Sigmoid colon (tissue), 6 donors: ENCODE measurements at regions not wholly inside any gene's neighbourhood (a gene's known extent, or its start where the extent isn't known, plus 50 kb on each side); places are given as distances from the start of the nearest gene placed in this dataset.

Experiments used
- DNase-seq: peaks from one replicate; pipeline ENCODE4 v3.0.0-alpha.2; 2019
- H3K27ac ChIP-seq, 4 donors: fragments of 200-600 bp; sonication (generic); one replicate each; pipeline ENCODE4 v1.5.1; 2016 to 2019; ENCODE audit warnings: mild to moderate bottlenecking in 1 of 4
- H3K27me3 ChIP-seq, 3 donors: fragments of 200-600 bp; sonication (generic); one replicate each; pipeline ENCODE4 v1.5.1; 2019; ENCODE audit warnings: mild to moderate bottlenecking in 1 of 3
- H3K36me3 ChIP-seq, 4 donors: fragments of 200-600 bp; sonication (generic); one replicate each; pipeline ENCODE4 v1.5.1; 2016 to 2019
- H3K4me1 ChIP-seq, 4 donors: fragments of 200-600 bp; sonication (generic); one replicate each; pipeline ENCODE4 v1.5.1; 2017 to 2019
- H3K4me3 ChIP-seq, 4 donors: fragments of 200-600 bp; sonication (generic); one replicate each; pipeline ENCODE4 v1.5.1; 2017 to 2019; ENCODE audit warnings: mild to moderate bottlenecking in 2 of 4, moderate library complexity in 1 of 4
- H3K9me3 ChIP-seq, 4 donors: fragments of 200-600 bp in 3 of 4; sonication (generic) in 3 of 4; one replicate each; pipeline versions ENCODE4 v1.5.1 to v1.6.1; 2013 to 2019
- CTCF ChIP-seq, 4 experiments: fragments of 450-650 bp in 3 of 4; fragments of 200-600 bp in 1 of 4; IDR thresholded peaks; one replicate each; pipeline ENCODE4 v1.5.1; 2016 to 2019; ENCODE audit warnings: antibody characterized with exemption in 4 of 4, mild to moderate bottlenecking in 3 of 4, moderate library complexity in 2 of 4
- EP300 ChIP-seq, 4 donors: sonication (generic); formaldehyde crosslinking; IDR thresholded peaks; one replicate each; pipeline ENCODE4 v1.6.1; 2017; ENCODE audit warnings: antibody characterized with exemption in 4 of 4
- POLR2A ChIP-seq, 2 donors: fragments of 450-650 bp; IDR thresholded peaks; one replicate each; pipeline ENCODE4 v1.6.1; 2016; ENCODE audit warnings: antibody characterized with exemption in 2 of 2, mild to moderate bottlenecking in 2 of 2, moderate library complexity in 2 of 2
- POLR2AphosphoS5 ChIP-seq, 4 donors: sonication (generic); formaldehyde crosslinking; IDR thresholded peaks; one replicate each; pipeline ENCODE4 v1.6.1; 2017; ENCODE audit warnings: antibody characterized with exemption in 4 of 4
- WGBS, 2 donors: extraction: QIAGEN DNeasy Blood & Tissue Kit; methylation state at CpG; one replicate each; pipeline ENCODE4 v1.1.7; 2013; 5-methylcytosine and 5-hydroxymethylcytosine counted together
- intact Hi-C: fragments of 100-400 bp; cut with DNase I; formaldehyde crosslinking; loops from one replicate; pipeline ENCODE4 v1.15.1; 2023
- donor health status: healthy with polysubstance abuse.
- donor health status: healthy.

DNA sequence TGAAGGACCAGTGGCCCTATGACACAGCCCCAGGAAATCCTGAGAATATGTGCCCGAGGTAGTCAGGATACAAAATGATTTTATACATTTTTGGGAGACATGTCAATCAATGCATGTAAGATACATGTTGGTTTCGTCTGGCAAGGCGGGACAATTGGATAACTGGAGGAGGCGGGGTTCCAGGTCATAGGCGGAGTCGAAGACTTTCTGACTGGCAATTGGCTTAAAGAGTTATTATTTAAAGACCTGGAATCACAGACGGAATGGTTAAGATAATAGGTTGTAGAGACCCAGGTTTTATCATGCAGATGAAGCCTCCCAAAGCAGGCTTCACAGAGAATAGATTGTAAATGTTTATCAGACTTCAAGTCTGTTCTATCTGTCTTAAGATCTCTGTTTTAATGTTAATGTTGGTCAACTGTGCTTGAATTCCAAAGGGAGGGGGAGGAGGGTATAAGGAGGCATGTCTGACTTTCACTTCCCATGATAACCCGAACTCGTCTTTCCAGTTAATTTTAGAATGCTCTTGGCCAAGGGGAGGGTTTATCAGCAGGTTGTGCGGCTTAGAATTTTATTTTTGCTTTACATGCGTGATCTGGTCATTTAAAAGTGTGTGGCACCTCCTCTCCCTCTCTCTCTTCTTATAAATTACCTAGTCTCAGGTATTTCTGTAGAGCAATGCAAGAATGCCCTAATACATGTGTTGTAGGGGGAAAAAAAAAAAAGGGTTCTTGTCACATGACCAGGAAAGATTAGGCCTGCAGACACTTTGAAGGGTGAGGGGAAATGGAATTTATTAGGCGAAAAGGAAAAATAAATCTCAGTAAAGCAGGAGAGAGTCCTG lies 230.7 kb downstream of the NFATC2 start:
- WGBS, 2 donors = 63 to 65% methylated on average over 12 of the region's 12 CpGs
- Histone ChIP-seq H3K4me3 (no peak overlapping the region), H3K27ac (no peak overlapping the region), H3K4me1 (peaks cover 0 to 2% (median under 1%) of the 10 kb centered on the region in 4 donors), H3K36me3 (no peaks in the 10 kb centered on the region), H3K27me3 (peaks cover 0 to 13% (median 0%) of the 10 kb centered on the region in 3 donors), H3K9me3 (no peaks in the 10 kb centered on the region)
- TF ChIP-seq EP300 (IDR thresholded peaks at IDR 0.05) = no peak
- TF ChIP-seq CTCF (IDR thresholded peaks at IDR 0.05) = no peak
- no peak for DNase-seq
- intact Hi-C loops = no loop called here

DNA sequence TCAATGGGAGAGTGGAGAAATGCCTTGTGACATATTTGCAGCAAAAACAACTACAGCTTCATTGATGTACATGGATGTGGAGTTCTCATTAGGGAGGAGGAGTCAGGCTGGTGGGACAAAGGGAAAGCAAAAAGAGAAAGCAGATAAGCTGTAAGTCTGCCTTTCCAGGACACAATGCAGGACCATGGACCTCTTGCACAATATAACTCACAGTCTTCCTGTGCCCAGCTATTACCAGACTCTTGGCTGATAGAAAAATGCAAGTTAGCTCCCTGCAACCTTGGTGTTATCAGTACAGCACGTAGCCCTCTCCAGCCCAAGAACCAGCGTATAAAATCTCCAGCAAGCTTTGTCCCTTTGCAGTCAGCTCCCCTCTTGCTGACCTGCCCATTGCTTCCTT lies 232.3 kb downstream of the NFATC2 start:
- Histone ChIP-seq H3K9me3 (no peaks in the 10 kb centered on the region), H3K4me1 (peaks cover 0 to 6% (median 3%) of the 10 kb centered on the region in 4 donors), H3K36me3 (no peaks in the 10 kb centered on the region), H3K4me3 (no peak overlapping the region), H3K27me3 (peaks cover 0 to 13% (median 0%) of the 10 kb centered on the region in 3 donors), H3K27ac (no peak overlapping the region)
- no peak for TF ChIP-seq POLR2A (IDR thresholded peaks at IDR 0.05)
- no peak for TF ChIP-seq CTCF (IDR thresholded peaks at IDR 0.05)
- TF ChIP-seq POLR2AphosphoS5 (IDR thresholded peaks at IDR 0.05) = no peak
- no peak for TF ChIP-seq EP300 (IDR thresholded peaks at IDR 0.05)
- 91 to 95% methylated on average over 2 of the region's 2 CpGs for WGBS, 2 donors
- intact Hi-C loops = no loop called here
- no peak for DNase-seq

- no peak for DNase-seq
- TF ChIP-seq POLR2AphosphoS5 (IDR thresholded peaks at IDR 0.05) = no peak
- no peak for TF ChIP-seq CTCF (IDR thresholded peaks at IDR 0.05)
- TF ChIP-seq POLR2A (IDR thresholded peaks at IDR 0.05) = no peak
- TF ChIP-seq EP300 (IDR thresholded peaks at IDR 0.05) = no peak
- no peak overlapping the region for H3K4me3 ChIP-seq
- H3K36me3 ChIP-seq = no peaks in the 10 kb centered on the region
- H3K4me1 ChIP-seq = peaks cover 0 to 6% (median 3%) of the 10 kb centered on the region in 4 donors
- H3K27ac ChIP-seq = no peak overlapping the region
- no peaks in the 10 kb centered on the region for H3K9me3 ChIP-seq
- WGBS, 2 donors = 30 to 60% methylated on average over 2 of the region's 2 CpGs
- intact Hi-C loops = loop anchor here (10.0 kb wide), 1 partner anchor 514 kb away; the partner anchor contains the start of gene BCAS4
- peaks cover 0 to 13% (median 0%) of the 10 kb centered on the region in 3 donors for H3K27me3 ChIP-seq
Measured at GRCh38 chr20:51309128-51309527, 233.4 kb downstream of the NFATC2 start.

- no peak overlapping the region for H3K4me3 ChIP-seq
- peaks cover 0 to 6% (median 3%) of the 10 kb centered on the region in 4 donors for H3K4me1 ChIP-seq
- no peak overlapping the region for H3K27ac ChIP-seq
- H3K27me3 ChIP-seq = peaks cover 0 to 13% (median 0%) of the 10 kb centered on the region in 3 donors
- no peaks in the 10 kb centered on the region for H3K36me3 ChIP-seq
- 32 to 36% methylated on average over 29 of the region's 29 CpGs for WGBS, 2 donors
- TF ChIP-seq CTCF (IDR thresholded peaks at IDR 0.05) = peak; percentile 68 to 91 (median 86)
- TF ChIP-seq POLR2AphosphoS5 (IDR thresholded peaks at IDR 0.05) = no peak
- DNase-seq = peak; percentile 81
- intact Hi-C loops = loop anchor here (1.0 to 10.0 kb wide), 2 partner anchors 319 to 512 kb away; partner anchors contain the start of gene BCAS4
- no peaks in the 10 kb centered on the region for H3K9me3 ChIP-seq
Measured at GRCh38 chr20:51306521-51307358, 235.8 kb downstream of the NFATC2 start.
